ENCODE measurements at regions not wholly inside any gene's neighbourhood (a gene's known extent, or its start where the extent isn't known, plus 50 kb on each side); places are given as distances from the start of the nearest gene placed in this dataset.
A peak's percentile ranks its signal among the peaks of the same experiment; 100 is the strongest.

GRCh38 chr9:96163712-96164111 lies 138.3 kb downstream of the HSD17B3 start:
- H3K9me3 ChIP-seq (replicated peaks) = no peaks in the 10 kb centered on the region
- no peak overlapping the region for H3K27ac ChIP-seq
- H3K36me3 ChIP-seq = no peaks in the 10 kb centered on the region
- H3K27me3 ChIP-seq (replicated peaks) = no peaks in the 10 kb centered on the region
- H3K4me3 ChIP-seq = no peak overlapping the region
- H3K4me1 ChIP-seq (replicated peaks) = peaks cover 20% of the 10 kb centered on the region
- DNase-seq (ENCODE audit: low read depth in 1 of 2, low spot score in 2 of 2) = no peak

DNA sequence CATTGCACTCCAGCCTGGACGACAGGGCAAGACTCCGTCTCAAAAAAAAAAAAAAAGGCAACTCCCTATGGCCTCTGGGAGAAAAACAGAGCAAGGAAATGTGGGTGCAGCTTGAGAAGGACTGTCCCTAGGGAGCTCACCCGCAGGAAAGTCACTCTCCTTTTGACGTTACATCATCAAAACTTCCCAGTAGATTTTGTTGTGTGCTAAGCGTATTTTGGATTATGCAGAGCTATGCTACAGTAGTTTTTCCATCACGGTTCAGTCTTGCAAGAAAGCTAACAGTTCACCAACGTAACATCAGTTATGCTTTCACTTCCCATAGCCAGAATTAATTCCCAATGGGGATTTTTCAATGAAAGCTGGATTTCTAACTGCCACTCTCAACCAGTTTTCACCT lies 138.8 kb downstream of the HSD17B3 start:
- no peak for DNase-seq (ENCODE audit: low read depth in 1 of 2, low spot score in 2 of 2)
- no peaks in the 10 kb centered on the region for H3K36me3 ChIP-seq
- H3K27ac ChIP-seq = no peak overlapping the region
- H3K9me3 ChIP-seq (replicated peaks) = no peaks in the 10 kb centered on the region
- peaks cover 20% of the 10 kb centered on the region for H3K4me1 ChIP-seq (replicated peaks)
- no peaks in the 10 kb centered on the region for H3K27me3 ChIP-seq (replicated peaks)
- H3K4me3 ChIP-seq = no peak overlapping the region

GRCh38 chr9:96161819-96162218 lies 140.2 kb downstream of the HSD17B3 start:
- Histone ChIP-seq H3K9me3 (replicated peaks) (no peaks in the 10 kb centered on the region), H3K4me3 (no peak overlapping the region), H3K4me1 (replicated peaks) (peaks cover 21% of the 10 kb centered on the region), H3K27ac (no peak overlapping the region), H3K36me3 (no peaks in the 10 kb centered on the region), H3K27me3 (replicated peaks) (no peaks in the 10 kb centered on the region)
- DNase-seq (ENCODE audit: low read depth in 1 of 2, low spot score in 2 of 2) = no peak

DNA sequence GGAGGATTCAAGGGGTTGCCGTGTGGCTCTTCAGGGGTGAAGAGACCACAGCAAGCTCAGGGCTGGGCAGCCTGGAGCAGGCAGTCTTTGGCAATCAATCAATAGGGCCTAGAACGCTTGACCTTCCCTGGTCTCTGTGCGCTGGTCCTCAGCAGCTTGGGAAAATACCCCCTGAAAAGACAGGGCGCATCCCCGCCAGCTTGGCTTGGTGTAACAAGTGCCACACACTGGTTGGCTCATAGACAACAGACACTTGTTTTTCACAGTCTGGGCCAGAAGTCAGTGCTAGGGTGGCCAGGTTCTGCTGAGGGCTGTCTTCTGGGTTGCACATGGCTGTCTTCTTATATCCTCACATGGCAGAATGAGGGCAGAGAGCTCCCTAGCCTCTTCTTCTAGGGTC lies 141.1 kb downstream of the HSD17B3 start:
- H3K36me3 ChIP-seq = no peaks in the 10 kb centered on the region
- no peak for DNase-seq (ENCODE audit: low read depth in 1 of 2, low spot score in 2 of 2)
- peaks cover 21% of the 10 kb centered on the region for H3K4me1 ChIP-seq (replicated peaks)
- no peaks in the 10 kb centered on the region for H3K9me3 ChIP-seq (replicated peaks)
- H3K4me3 ChIP-seq = no peak overlapping the region
- H3K27ac ChIP-seq = no peak overlapping the region
- H3K27me3 ChIP-seq (replicated peaks) = no peaks in the 10 kb centered on the region

- H3K36me3 ChIP-seq = no peaks in the 10 kb centered on the region
- no peak overlapping the region for H3K4me3 ChIP-seq
- no peak overlapping the region for H3K27ac ChIP-seq
- no peaks in the 10 kb centered on the region for H3K9me3 ChIP-seq (replicated peaks)
- H3K4me1 ChIP-seq (replicated peaks) = peaks cover 21% of the 10 kb centered on the region
- DNase-seq (ENCODE audit: low read depth in 1 of 2, low spot score in 2 of 2) = no peak
- no peaks in the 10 kb centered on the region for H3K27me3 ChIP-seq (replicated peaks)
Observed at GRCh38 chr9:96160168-96160567, 141.8 kb downstream of the HSD17B3 start.

GRCh38 chr9:96159596-96159995 lies 142.4 kb downstream of the HSD17B3 start:
- peak overlapping the region; percentile 52; the same call in 1 of the 2 replicates for H3K27ac ChIP-seq

GRCh38 chr9:96158909-96159575 lies 142.9 kb downstream of the HSD17B3 start:
- DNase-seq (ENCODE audit: low read depth in 1 of 2, low spot score in 2 of 2) = peak in 1 of 2 experiments; percentile 54
- Histone ChIP-seq H3K36me3 (no peaks in the 10 kb centered on the region), H3K9me3 (replicated peaks) (no peaks in the 10 kb centered on the region), H3K27me3 (replicated peaks) (no peaks in the 10 kb centered on the region), H3K4me3 (no peak overlapping the region), H3K27ac (peak overlapping the region; percentile 52), H3K4me1 (replicated peaks) (peaks cover 21% of the 10 kb centered on the region)

More at GRCh38 chr9:96159596-96159995, 142.4 kb downstream of the HSD17B3 start:
- Histone ChIP-seq H3K4me1 (replicated peaks) (peaks cover 21% of the 10 kb centered on the region), H3K4me3 (no peak overlapping the region), H3K27me3 (replicated peaks) (no peaks in the 10 kb centered on the region), H3K9me3 (replicated peaks) (no peaks in the 10 kb centered on the region), H3K36me3 (no peaks in the 10 kb centered on the region)
- DNase-seq (ENCODE audit: low read depth in 1 of 2, low spot score in 2 of 2) = no peak

- H3K27ac ChIP-seq = no peak overlapping the region; the same call in 1 of the 2 replicates
- no peaks in the 10 kb centered on the region for H3K9me3 ChIP-seq (replicated peaks)
- no peak for DNase-seq (ENCODE audit: low read depth in 1 of 2, low spot score in 2 of 2)
- peaks cover 21% of the 10 kb centered on the region for H3K4me1 ChIP-seq (replicated peaks)
- H3K4me3 ChIP-seq = no peak overlapping the region
- H3K27me3 ChIP-seq (replicated peaks) = no peaks in the 10 kb centered on the region
- no peaks in the 10 kb centered on the region for H3K36me3 ChIP-seq
Observed at GRCh38 chr9:96158147-96158546, 143.8 kb downstream of the HSD17B3 start.

- H3K27ac ChIP-seq = no peak overlapping the region
- H3K4me3 ChIP-seq = no peak overlapping the region
- no peak for DNase-seq (ENCODE audit: low read depth in 1 of 2, low spot score in 2 of 2)
- H3K36me3 ChIP-seq = no peaks in the 10 kb centered on the region
- H3K4me1 ChIP-seq (replicated peaks) = peaks cover 21% of the 10 kb centered on the region
- no peaks in the 10 kb centered on the region for H3K27me3 ChIP-seq (replicated peaks)
- no peaks in the 10 kb centered on the region for H3K9me3 ChIP-seq (replicated peaks)
Observed at GRCh38 chr9:96157675-96158074, 144.3 kb downstream of the HSD17B3 start.

- H3K4me1 ChIP-seq (replicated peaks) = peaks cover 21% of the 10 kb centered on the region
- H3K36me3 ChIP-seq = no peaks in the 10 kb centered on the region
- no peak overlapping the region for H3K27ac ChIP-seq
- H3K4me3 ChIP-seq = no peak overlapping the region
- no peaks in the 10 kb centered on the region for H3K27me3 ChIP-seq (replicated peaks)
- no peak for DNase-seq (ENCODE audit: low read depth in 1 of 2, low spot score in 2 of 2)
- no peaks in the 10 kb centered on the region for H3K9me3 ChIP-seq (replicated peaks)
Observed at GRCh38 chr9:96156171-96156974, 145.6 kb downstream of the HSD17B3 start.

DNA sequence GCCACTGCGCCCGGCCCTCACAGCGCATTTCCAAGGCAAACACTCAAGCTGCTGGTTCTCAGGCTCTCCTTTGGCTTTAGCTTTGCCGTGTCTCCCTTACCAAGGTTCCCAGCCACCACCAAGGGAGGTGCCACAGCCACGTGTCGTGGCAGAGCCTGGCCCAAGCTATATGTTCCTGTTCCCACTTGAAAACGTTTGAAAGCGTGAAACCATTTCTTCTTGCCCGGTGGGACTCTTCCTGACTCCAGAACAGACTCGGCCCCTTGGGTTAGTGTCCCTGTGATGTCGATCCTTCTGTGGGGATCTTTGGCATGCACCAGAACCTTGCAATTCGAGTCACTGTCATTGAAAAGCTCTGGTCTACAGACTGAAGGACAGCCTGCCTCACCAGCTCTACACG lies 147.9 kb downstream of the HSD17B3 start:
- Histone ChIP-seq H3K4me1 (replicated peaks) (peaks cover 30% of the 10 kb centered on the region), H3K36me3 (no peaks in the 10 kb centered on the region), H3K4me3 (no peak overlapping the region), H3K27me3 (replicated peaks) (no peaks in the 10 kb centered on the region), H3K27ac (no peak overlapping the region), H3K9me3 (replicated peaks) (no peaks in the 10 kb centered on the region)
- DNase-seq (ENCODE audit: low read depth in 1 of 2, low spot score in 2 of 2) = no peak

- Histone ChIP-seq H3K9me3 (replicated peaks) (no peaks in the 10 kb centered on the region), H3K36me3 (no peaks in the 10 kb centered on the region), H3K27ac (no peak overlapping the region), H3K4me3 (no peak overlapping the region), H3K27me3 (replicated peaks) (no peaks in the 10 kb centered on the region), H3K4me1 (replicated peaks) (peaks cover 17% of the 10 kb centered on the region)
- DNase-seq (ENCODE audit: low read depth in 1 of 2, low spot score in 2 of 2) = peak in 1 of 2 experiments; percentile 6
Observed at GRCh38 chr9:96152550-96152949, 149.4 kb downstream of the HSD17B3 start.

DNA sequence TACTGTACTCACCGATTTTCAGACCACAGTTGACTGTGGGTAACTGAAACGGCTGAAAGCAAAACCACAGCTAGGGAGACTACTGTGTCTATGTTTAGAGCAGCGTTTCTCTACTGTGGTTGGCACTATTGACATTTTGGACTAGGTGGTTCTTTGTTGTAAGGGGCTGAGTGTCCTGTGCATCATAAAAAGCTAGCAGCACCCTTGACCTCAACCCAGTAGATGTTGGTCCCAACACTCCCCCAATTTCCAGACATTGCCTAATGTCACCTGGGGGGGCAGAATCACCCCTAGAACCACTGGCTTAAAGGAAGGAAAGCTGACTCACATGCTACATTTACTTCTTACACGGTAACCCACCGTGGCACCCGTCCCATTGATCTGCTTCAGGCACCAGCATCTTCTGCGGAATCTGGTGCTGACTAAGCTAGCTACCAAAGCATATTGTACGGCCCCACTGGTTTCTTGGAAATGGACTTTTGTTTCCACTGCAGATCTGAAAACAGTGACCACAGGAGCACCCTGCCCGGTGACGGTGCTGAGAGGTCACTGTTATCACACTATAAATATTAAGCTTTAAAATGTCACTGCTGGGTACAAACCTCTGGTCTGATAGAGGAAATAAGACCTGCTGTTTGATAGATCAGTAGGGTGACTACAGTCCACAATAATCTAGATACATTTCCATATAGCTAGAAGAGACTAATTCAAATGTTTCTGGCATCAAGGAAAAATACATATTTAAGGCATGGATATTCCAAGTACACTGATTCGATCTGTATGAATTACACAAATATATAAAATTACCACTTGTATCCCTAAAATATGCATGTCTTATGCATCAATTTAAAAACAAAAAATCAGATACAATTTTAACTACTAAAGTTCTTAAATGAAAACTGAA lies 151.4 kb downstream of the HSD17B3 start:
- Histone ChIP-seq H3K27me3 (replicated peaks) (no peaks in the 10 kb centered on the region), H3K27ac (peak overlapping the region; percentile 6; the same call in 1 of the 2 replicates), H3K9me3 (replicated peaks) (no peaks in the 10 kb centered on the region), H3K36me3 (no peaks in the 10 kb centered on the region), H3K4me3 (no peak overlapping the region), H3K4me1 (replicated peaks) (peaks cover 17% of the 10 kb centered on the region)
- DNase-seq (ENCODE audit: low read depth in 1 of 2, low spot score in 2 of 2) = peak in 1 of 2 experiments; percentile 50

Data from SJSA1 (cell line).